Neural cell (in vitro differentiated cells): ENCODE measurements at regions not wholly inside any gene's neighbourhood (a gene's known extent, or its start where the extent isn't known, plus 50 kb on each side); places are given as distances from the start of the nearest gene placed in this dataset.

Experiments
- EZH2 ChIP-seq: fragments of 200-600, 300-800 bp; shearing (Covaris generic), sonication (generic); IDR thresholded peaks from 2 replicates; pipeline ENCODE4 v1.6.1; 2014; ENCODE audit warnings: antibody characterized with exemption, low read length, borderline replicate concordance, mild to moderate bottlenecking; ENCODE audit not compliant: insufficient read depth, poor library complexity, severe bottlenecking
- POLR2AphosphoS5 ChIP-seq: IDR thresholded peaks from 2 replicates; pipeline ENCODE4 v1.6.1; 2012
- TF ChIP-seq, protein P1 (sequence below): fragments of 450-650 bp; IDR thresholded peaks from 2 replicates; pipeline ENCODE4 v1.5.1; 2014; ENCODE audit warnings: antibody characterized with exemption, mild to moderate bottlenecking, moderate library complexity; ENCODE audit not compliant: poor library complexity, severe bottlenecking

GRCh38 chr13:99067159-99067985, 89.5 kb upstream of the DOCK9 start:
- TF ChIP-seq, protein P1, sequence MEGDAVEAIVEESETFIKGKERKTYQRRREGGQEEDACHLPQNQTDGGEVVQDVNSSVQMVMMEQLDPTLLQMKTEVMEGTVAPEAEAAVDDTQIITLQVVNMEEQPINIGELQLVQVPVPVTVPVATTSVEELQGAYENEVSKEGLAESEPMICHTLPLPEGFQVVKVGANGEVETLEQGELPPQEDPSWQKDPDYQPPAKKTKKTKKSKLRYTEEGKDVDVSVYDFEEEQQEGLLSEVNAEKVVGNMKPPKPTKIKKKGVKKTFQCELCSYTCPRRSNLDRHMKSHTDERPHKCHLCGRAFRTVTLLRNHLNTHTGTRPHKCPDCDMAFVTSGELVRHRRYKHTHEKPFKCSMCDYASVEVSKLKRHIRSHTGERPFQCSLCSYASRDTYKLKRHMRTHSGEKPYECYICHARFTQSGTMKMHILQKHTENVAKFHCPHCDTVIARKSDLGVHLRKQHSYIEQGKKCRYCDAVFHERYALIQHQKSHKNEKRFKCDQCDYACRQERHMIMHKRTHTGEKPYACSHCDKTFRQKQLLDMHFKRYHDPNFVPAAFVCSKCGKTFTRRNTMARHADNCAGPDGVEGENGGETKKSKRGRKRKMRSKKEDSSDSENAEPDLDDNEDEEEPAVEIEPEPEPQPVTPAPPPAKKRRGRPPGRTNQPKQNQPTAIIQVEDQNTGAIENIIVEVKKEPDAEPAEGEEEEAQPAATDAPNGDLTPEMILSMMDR, result no peak
- TF ChIP-seq POLR2AphosphoS5 (no peak), EZH2 (no peak)
